HCT116 (cell line): ENCODE measurements at regions not wholly inside any gene's neighbourhood (a gene's known extent, or its start where the extent isn't known, plus 50 kb on each side); places are given as distances from the start of the nearest gene placed in this dataset.

ENCODE experiments used
- CBX3 ChIP-seq: IDR thresholded peaks from 2 replicates; pipeline ENCODE4 v1.6.1; 2012; ENCODE audit warnings: low read depth
- CEBPB ChIP-seq: IDR thresholded peaks from 2 replicates; pipeline ENCODE4 v1.6.1; 2012; ENCODE audit warnings: low read depth
- EZH2 ChIP-seq: fragments of 200-600 bp; sonication (generic); IDR thresholded peaks from 2 replicates; pipeline ENCODE4 v1.6.1; 2017; ENCODE audit warnings: antibody characterized with exemption, mixed run types
- EZH2phosphoT487 ChIP-seq: fragments of 200-600 bp; IDR thresholded peaks from 2 replicates; pipeline ENCODE4 v1.6.1; 2018; ENCODE audit warnings: antibody characterized with exemption, borderline replicate concordance
- POLR2A ChIP-seq: IDR thresholded peaks from 2 replicates; pipeline ENCODE4 v1.7.0; 2011; ENCODE audit warnings: borderline replicate concordance; ENCODE audit not compliant: insufficient read depth, insufficient read length; ENCODE audit errors: extremely low read depth
- RAD21 ChIP-seq: IDR thresholded peaks from 2 replicates; pipeline ENCODE4 v1.6.1; 2012; ENCODE audit warnings: low read depth, mild to moderate bottlenecking
- TCF7L2 ChIP-seq: IDR thresholded peaks from 2 replicates; pipeline ENCODE4 v1.7.0; 2011; ENCODE audit warnings: borderline replicate concordance, inconsistent platforms; ENCODE audit not compliant: insufficient read depth, insufficient read length; ENCODE audit errors: extremely low read depth
- ZBTB33 ChIP-seq: IDR thresholded peaks from 2 replicates; pipeline ENCODE4 v1.6.1; 2011; ENCODE audit warnings: mild to moderate bottlenecking, low read length, moderate library complexity; ENCODE audit not compliant: insufficient replicate concordance; ENCODE audit errors: extremely low read depth
- ZNF274 ChIP-seq: fragments of 200-500 bp; sonication (Bioruptor generic); IDR thresholded peaks from 2 replicates; pipeline ENCODE4 v1.6.1; 2014; ENCODE audit warnings: mild to moderate bottlenecking, low read depth, low read length, inconsistent platforms
- TF ChIP-seq, protein P1 (sequence below), 3 experiments: fragments of 200-600 bp in 1 of 3; sonication (generic) in 1 of 3; IDR thresholded peaks in 2 of 3; conservative IDR thresholded peaks in 1 of 3; 2 replicates each; pipeline ENCODE4 v1.5.1; 2012 to 2017; ENCODE audit warnings: low read depth in 2 of 3, low read length in 2 of 3, antibody characterized with exemption in 1 of 3, borderline replicate concordance in 1 of 3, control low read depth in 1 of 3, mild to moderate bottlenecking in 1 of 3, mixed read lengths in 1 of 3, mixed run types in 1 of 3, moderate library complexity in 1 of 3; ENCODE audit not compliant: insufficient read depth in 1 of 3

- TF ChIP-seq POLR2A (no peak), CEBPB (no peak), CBX3 (no peak), ZNF274 (no peak), ZBTB33 (no peak), EZH2phosphoT487 (no peak), RAD21 (no peak), EZH2 (no peak), TCF7L2 (no peak)
- TF ChIP-seq, protein P1, sequence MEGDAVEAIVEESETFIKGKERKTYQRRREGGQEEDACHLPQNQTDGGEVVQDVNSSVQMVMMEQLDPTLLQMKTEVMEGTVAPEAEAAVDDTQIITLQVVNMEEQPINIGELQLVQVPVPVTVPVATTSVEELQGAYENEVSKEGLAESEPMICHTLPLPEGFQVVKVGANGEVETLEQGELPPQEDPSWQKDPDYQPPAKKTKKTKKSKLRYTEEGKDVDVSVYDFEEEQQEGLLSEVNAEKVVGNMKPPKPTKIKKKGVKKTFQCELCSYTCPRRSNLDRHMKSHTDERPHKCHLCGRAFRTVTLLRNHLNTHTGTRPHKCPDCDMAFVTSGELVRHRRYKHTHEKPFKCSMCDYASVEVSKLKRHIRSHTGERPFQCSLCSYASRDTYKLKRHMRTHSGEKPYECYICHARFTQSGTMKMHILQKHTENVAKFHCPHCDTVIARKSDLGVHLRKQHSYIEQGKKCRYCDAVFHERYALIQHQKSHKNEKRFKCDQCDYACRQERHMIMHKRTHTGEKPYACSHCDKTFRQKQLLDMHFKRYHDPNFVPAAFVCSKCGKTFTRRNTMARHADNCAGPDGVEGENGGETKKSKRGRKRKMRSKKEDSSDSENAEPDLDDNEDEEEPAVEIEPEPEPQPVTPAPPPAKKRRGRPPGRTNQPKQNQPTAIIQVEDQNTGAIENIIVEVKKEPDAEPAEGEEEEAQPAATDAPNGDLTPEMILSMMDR (IDR thresholded peaks at IDR 0.05 in 2 of 3, conservative IDR thresholded peaks at IDR 0.05 in 1 of 3; ENCODE audit: borderline replicate concordance in 1 of 3, insufficient read depth in 1 of 3, low read depth in 2 of 3, low read length in 2 of 3) = no peak
Observed at GRCh38 chrX:109822861-109823260, 89.8 kb upstream of the ACSL4 start.
